ENCODE measurements at regions not wholly inside any gene's neighbourhood (a gene's known extent, or its start where the extent isn't known, plus 50 kb on each side); places are given as distances from the start of the nearest gene placed in this dataset.

DNA sequence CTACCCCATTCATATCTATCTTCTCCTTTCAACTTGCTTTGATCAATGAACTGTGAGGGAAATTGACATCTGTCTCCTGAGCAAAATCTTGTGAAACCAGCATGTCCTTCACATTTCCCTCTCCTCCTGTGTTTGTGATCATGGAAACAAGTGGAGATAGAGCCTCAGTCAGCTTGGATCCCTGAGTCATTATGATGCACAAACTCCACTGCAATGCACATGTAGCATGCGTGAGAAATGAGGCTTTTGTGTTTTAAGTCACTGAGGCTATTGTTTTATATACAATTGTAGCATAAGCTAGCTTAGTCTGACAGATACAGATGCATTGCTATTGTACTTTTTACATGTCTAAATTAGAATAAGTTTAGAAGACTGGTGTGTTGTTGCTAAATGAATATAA is 85.2 kb upstream of the HNMT start:
- TF ChIP-seq, protein P1, sequence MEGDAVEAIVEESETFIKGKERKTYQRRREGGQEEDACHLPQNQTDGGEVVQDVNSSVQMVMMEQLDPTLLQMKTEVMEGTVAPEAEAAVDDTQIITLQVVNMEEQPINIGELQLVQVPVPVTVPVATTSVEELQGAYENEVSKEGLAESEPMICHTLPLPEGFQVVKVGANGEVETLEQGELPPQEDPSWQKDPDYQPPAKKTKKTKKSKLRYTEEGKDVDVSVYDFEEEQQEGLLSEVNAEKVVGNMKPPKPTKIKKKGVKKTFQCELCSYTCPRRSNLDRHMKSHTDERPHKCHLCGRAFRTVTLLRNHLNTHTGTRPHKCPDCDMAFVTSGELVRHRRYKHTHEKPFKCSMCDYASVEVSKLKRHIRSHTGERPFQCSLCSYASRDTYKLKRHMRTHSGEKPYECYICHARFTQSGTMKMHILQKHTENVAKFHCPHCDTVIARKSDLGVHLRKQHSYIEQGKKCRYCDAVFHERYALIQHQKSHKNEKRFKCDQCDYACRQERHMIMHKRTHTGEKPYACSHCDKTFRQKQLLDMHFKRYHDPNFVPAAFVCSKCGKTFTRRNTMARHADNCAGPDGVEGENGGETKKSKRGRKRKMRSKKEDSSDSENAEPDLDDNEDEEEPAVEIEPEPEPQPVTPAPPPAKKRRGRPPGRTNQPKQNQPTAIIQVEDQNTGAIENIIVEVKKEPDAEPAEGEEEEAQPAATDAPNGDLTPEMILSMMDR (IDR thresholded peaks at IDR 0.05; ENCODE audit: low read depth, low read length): no peak
- H3K27ac ChIP-seq: no peak overlapping the region
- H3K27me3 ChIP-seq: no peaks in the 10 kb centered on the region
- no peaks in the 10 kb centered on the region for H3K9me3 ChIP-seq (ENCODE audit: low read depth)
- H3K4me1 ChIP-seq (ENCODE audit: low read depth): no peaks in the 10 kb centered on the region
- DNase-seq (ENCODE audit: low read depth in 1 of 2, low spot score in 1 of 2): no peak
- H3K36me3 ChIP-seq: no peaks in the 10 kb centered on the region
- no peak overlapping the region for H3K4me3 ChIP-seq

DNA sequence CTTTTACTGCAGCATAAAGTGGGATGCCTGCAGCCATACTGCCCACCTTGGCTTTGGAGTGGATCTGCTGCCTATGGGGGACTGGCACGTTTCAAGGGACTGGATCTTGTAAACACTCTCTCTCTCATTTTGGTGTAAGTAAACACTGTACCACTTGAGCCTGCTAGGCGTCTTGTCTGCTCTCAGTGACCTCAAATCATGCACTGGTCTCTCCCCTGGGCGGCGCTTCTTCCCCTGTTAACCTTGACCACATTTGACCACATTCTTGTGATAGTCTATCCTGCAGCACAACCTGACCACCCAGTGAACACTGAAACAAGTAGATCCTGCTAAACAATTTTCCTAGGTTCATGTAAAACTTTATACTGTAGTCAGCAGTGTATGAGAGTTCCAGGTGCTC is 82.6 kb upstream of the HNMT start:
- TF ChIP-seq, protein P1 (IDR thresholded peaks at IDR 0.05; ENCODE audit: low read depth, low read length): no peak
- Histone ChIP-seq H3K36me3 (no peaks in the 10 kb centered on the region), H3K4me1 (ENCODE audit: low read depth) (no peaks in the 10 kb centered on the region), H3K27ac (no peak overlapping the region), H3K9me3 (ENCODE audit: low read depth) (no peaks in the 10 kb centered on the region), H3K27me3 (no peaks in the 10 kb centered on the region), H3K4me3 (no peak overlapping the region)
- DNase-seq (ENCODE audit: low read depth in 1 of 2, low spot score in 1 of 2): no peak

DNA sequence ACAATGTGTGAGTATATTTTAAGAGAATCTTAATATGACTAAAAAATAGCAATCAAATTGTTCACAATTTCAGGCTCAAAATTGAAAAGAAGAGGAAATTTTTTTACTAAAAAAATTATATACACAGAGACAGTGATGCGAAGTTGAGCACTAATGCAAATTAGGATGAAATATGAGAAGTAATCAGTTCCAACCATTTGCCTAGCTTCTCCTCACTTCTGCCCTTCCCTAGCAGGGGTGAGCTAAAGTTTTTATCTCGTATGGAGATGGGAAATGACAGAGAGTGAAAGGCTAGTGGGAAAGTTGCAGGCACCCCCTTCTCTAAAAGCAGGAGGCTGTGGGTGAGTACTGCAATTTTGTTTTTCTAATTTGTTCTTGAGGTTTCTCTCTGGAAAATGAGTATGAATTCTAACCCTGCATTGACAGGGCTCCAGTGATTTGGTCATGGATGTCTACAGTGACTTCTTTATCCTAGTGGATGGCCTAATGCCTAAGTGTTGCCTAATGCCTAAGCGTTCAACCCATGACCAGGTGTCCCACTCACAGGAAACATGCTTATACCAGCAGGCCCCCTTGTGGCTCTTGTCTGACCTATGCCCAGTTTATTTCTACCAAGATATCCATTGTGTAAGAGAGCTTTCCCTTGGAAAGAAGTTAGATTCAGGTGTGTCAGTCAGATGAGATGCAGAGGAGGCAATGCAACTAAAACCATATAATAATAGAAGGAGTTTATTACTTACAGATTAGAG is 78.0 kb upstream of the HNMT start:
- Histone ChIP-seq H3K4me1 (ENCODE audit: low read depth) (no peaks in the 10 kb centered on the region), H3K4me3 (no peak overlapping the region), H3K27ac (no peak overlapping the region), H3K36me3 (no peaks in the 10 kb centered on the region), H3K27me3 (no peaks in the 10 kb centered on the region), H3K9me3 (ENCODE audit: low read depth) (no peaks in the 10 kb centered on the region)
- peak; percentile 9 to 34 for DNase-seq (ENCODE audit: low read depth in 1 of 2, low spot score in 1 of 2)
- TF ChIP-seq, protein P1 (IDR thresholded peaks at IDR 0.05; ENCODE audit: low read depth, low read length): no peak

DNA sequence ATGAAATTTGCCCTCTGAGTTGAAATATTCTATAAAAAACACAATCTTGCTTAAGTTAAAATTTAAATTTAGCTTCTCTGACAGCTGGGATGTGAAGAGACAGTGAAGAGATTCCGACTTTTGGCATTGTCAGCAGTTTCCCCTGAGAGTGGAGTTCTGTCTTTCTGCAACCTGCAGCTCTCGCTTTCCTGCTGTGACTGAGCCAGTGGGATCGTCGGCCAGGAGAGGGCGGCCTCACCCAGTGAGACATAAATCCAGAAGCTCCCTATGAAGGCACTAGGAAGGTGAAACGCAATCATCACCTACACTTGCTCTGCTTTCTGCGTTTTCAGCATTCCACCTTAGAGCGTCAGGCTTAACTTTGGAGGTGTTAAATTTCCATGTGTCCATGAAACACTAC is 75.4 kb upstream of the HNMT start:
- no peaks in the 10 kb centered on the region for H3K4me1 ChIP-seq (ENCODE audit: low read depth)
- no peaks in the 10 kb centered on the region for H3K36me3 ChIP-seq
- H3K4me3 ChIP-seq: no peak overlapping the region
- no peaks in the 10 kb centered on the region for H3K27me3 ChIP-seq
- TF ChIP-seq, protein P1 (IDR thresholded peaks at IDR 0.05; ENCODE audit: low read depth, low read length): peak; percentile 74
- no peak overlapping the region for H3K27ac ChIP-seq
- DNase-seq (ENCODE audit: low read depth in 1 of 2, low spot score in 1 of 2): peak; percentile 43 to 61
- H3K9me3 ChIP-seq (ENCODE audit: low read depth): no peaks in the 10 kb centered on the region

DNA sequence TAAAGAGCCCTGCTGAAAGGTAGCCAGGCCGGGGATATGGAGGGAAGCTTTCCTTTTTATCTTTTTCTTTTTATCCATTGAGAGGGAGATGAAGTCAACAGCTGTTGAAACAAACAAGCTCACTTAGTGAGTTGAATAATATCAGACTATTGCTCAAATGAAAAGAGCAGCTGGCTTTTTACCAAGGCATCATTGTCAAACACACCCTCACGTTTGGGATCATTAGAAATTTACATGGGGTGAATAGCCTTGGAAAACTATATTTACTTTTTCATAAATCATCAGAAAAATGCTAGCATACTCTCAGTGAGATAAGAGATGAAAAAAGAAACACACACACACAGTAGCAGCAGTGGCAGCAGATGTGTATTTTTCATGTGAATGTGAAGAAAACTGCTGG is 71.5 kb upstream of the HNMT start:
- TF ChIP-seq, protein P1 (IDR thresholded peaks at IDR 0.05; ENCODE audit: low read depth, low read length): no peak
- Histone ChIP-seq H3K4me1 (ENCODE audit: low read depth) (no peaks in the 10 kb centered on the region), H3K27me3 (no peaks in the 10 kb centered on the region), H3K9me3 (ENCODE audit: low read depth) (no peaks in the 10 kb centered on the region), H3K36me3 (no peaks in the 10 kb centered on the region), H3K27ac (no peak overlapping the region), H3K4me3 (no peak overlapping the region)
- no peak for DNase-seq (ENCODE audit: low read depth in 1 of 2, low spot score in 1 of 2)
